HG02571 (cell line): ENCODE measurements at regions not wholly inside any gene's neighbourhood (a gene's known extent, or its start where the extent isn't known, plus 50 kb on each side); places are given as distances from the start of the nearest gene placed in this dataset.
"Not testable (repeated sequence)": the region's sequence is repeated elsewhere in the genome, so short reads cannot be mapped to it uniquely, and the experiment has no call there.

ENCODE experiments used
- ATAC-seq: cut with Tn5 transposase; IDR thresholded peaks from one replicate; pipeline ENCODE4 v1.9.1; 2021; ENCODE audit warnings: mild to moderate bottlenecking, moderate library complexity; ENCODE audit not compliant: unreplicated experiment

GRCh38 chr22:48628891-48629543, 1198.7 kb downstream of the BRD1 start:
- ATAC-seq = no peak

GRCh38 chr22:48627966-48628365, 1199.7 kb downstream of the BRD1 start:
- ATAC-seq = no peak

GRCh38 chr22:48627203-48627602, 1200.5 kb downstream of the BRD1 start:
- no peak for ATAC-seq

- no peak for ATAC-seq
Measured at GRCh38 chr22:48624401-48624800, 1203.3 kb downstream of the BRD1 start.

GRCh38 chr22:48622891-48623545, 1204.7 kb downstream of the BRD1 start:
- no peak for ATAC-seq

- ATAC-seq = no peak
Measured at GRCh38 chr22:48621085-48621484, 1206.6 kb downstream of the BRD1 start.

- ATAC-seq = not testable (repeated sequence)
Measured at GRCh38 chr22:48620460-48620859, 1207.2 kb downstream of the BRD1 start.

GRCh38 chr22:48619721-48620120, 1208.0 kb downstream of the BRD1 start:
- ATAC-seq = no peak

- no peak for ATAC-seq
Measured at GRCh38 chr22:48618326-48618725, 1209.3 kb downstream of the BRD1 start.

GRCh38 chr22:48616656-48617055, 1211.0 kb downstream of the BRD1 start:
- ATAC-seq = no peak

- ATAC-seq = no peak
Measured at GRCh38 chr22:48615171-48616008, 1212.3 kb downstream of the BRD1 start.

GRCh38 chr22:48613566-48614200, 1214.0 kb downstream of the BRD1 start:
- ATAC-seq = no peak

GRCh38 chr22:48612077-48612995, 1215.3 kb downstream of the BRD1 start:
- no peak for ATAC-seq

GRCh38 chr22:48609279-48609865, 1218.3 kb downstream of the BRD1 start:
- no peak for ATAC-seq

- ATAC-seq = no peak
Measured at GRCh38 chr22:48607901-48608662, 1219.6 kb downstream of the BRD1 start.

GRCh38 chr22:48606684-48607307, 1220.9 kb downstream of the BRD1 start:
- ATAC-seq = no peak

GRCh38 chr22:48605856-48606481, 1221.7 kb downstream of the BRD1 start:
- ATAC-seq = no peak

GRCh38 chr22:48605125-48605524, 1222.5 kb downstream of the BRD1 start:
- no peak for ATAC-seq
